ENCODE measurements at regions not wholly inside any gene's neighbourhood (a gene's known extent, or its start where the extent isn't known, plus 50 kb on each side); places are given as distances from the start of the nearest gene placed in this dataset.

GRCh38 chr6:91879386-91879995 is 1292.6 kb upstream of the MAP3K7 start:
- Mint-ChIP-seq H3K9me3 (peaks cover 3% of the 10 kb centered on the region), H3K27me3 (no peaks in the 10 kb centered on the region), H3K4me3 (no peak overlapping the region), H3K4me1 (ENCODE audit: low read depth) (no peaks in the 10 kb centered on the region), H3K36me3 (ENCODE audit: low read depth) (no peaks in the 10 kb centered on the region), H3K27ac (no peak overlapping the region)
- TF ChIP-seq, protein P1, sequence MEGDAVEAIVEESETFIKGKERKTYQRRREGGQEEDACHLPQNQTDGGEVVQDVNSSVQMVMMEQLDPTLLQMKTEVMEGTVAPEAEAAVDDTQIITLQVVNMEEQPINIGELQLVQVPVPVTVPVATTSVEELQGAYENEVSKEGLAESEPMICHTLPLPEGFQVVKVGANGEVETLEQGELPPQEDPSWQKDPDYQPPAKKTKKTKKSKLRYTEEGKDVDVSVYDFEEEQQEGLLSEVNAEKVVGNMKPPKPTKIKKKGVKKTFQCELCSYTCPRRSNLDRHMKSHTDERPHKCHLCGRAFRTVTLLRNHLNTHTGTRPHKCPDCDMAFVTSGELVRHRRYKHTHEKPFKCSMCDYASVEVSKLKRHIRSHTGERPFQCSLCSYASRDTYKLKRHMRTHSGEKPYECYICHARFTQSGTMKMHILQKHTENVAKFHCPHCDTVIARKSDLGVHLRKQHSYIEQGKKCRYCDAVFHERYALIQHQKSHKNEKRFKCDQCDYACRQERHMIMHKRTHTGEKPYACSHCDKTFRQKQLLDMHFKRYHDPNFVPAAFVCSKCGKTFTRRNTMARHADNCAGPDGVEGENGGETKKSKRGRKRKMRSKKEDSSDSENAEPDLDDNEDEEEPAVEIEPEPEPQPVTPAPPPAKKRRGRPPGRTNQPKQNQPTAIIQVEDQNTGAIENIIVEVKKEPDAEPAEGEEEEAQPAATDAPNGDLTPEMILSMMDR (IDR thresholded peaks at IDR 0.05) = no peak
- POLR2A ChIA-PET = no interaction called here
- CTCF ChIA-PET = no interaction called here
- no peak for DNase-seq
- ATAC-seq = no peak
- intact Hi-C loops (cut with micrococcal nuclease) = no loop called here

GRCh38 chr6:91877994-91878393 is 1291.1 kb upstream of the MAP3K7 start:
- Mint-ChIP-seq H3K4me1 (ENCODE audit: low read depth) (no peaks in the 10 kb centered on the region), H3K27ac (no peak overlapping the region), H3K27me3 (no peaks in the 10 kb centered on the region), H3K4me3 (no peak overlapping the region), H3K36me3 (ENCODE audit: low read depth) (no peaks in the 10 kb centered on the region), H3K9me3 (peaks cover 5% of the 10 kb centered on the region)
- intact Hi-C loops (cut with micrococcal nuclease) = no loop called here
- ATAC-seq = no peak
- no peak for DNase-seq
- TF ChIP-seq, protein P1 (IDR thresholded peaks at IDR 0.05) = no peak
- POLR2A ChIA-PET = no interaction called here
- CTCF ChIA-PET = no interaction called here

DNA sequence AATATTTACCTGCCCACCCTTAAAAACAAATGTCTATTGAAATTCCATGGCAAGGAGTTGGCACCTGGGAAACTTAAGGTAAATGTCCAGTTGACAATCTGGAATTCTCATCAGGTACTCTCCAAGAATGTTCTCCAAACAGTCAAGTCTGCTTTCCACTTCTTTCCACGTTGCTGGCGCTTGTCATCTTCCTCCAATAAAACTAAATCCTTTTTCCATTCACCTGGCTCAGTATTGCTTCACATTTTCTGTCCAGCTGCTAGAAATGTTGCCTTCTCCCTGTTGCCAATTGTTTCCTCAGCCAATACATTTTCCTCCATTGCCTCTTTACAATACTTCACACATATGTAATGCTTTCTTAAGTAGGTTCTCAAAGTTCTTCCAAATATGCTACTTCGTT is 1288.1 kb upstream of the MAP3K7 start:
- Mint-ChIP-seq H3K27me3 (no peaks in the 10 kb centered on the region), H3K4me1 (ENCODE audit: low read depth) (no peaks in the 10 kb centered on the region), H3K36me3 (ENCODE audit: low read depth) (no peaks in the 10 kb centered on the region), H3K9me3 (peaks cover 5% of the 10 kb centered on the region), H3K4me3 (no peak overlapping the region), H3K27ac (no peak overlapping the region)
- CTCF ChIA-PET = no interaction called here
- POLR2A ChIA-PET = no interaction called here
- TF ChIP-seq, protein P1 (IDR thresholded peaks at IDR 0.05) = no peak
- intact Hi-C loops (cut with micrococcal nuclease) = no loop called here
- no peak for DNase-seq
- ATAC-seq = no peak

GRCh38 chr6:91868539-91869202 is 1281.8 kb upstream of the MAP3K7 start:
- Mint-ChIP-seq H3K9me3 (peaks cover 6% of the 10 kb centered on the region), H3K4me1 (ENCODE audit: low read depth) (no peaks in the 10 kb centered on the region), H3K4me3 (no peak overlapping the region), H3K27ac (no peak overlapping the region), H3K36me3 (ENCODE audit: low read depth) (no peaks in the 10 kb centered on the region), H3K27me3 (no peaks in the 10 kb centered on the region)
- DNase-seq (no peak), ATAC-seq (no peak)
- intact Hi-C loops (cut with micrococcal nuclease) = no loop called here
- ChIA-PET POLR2A (no interaction called here), CTCF (no interaction called here)
- TF ChIP-seq, protein P1 (IDR thresholded peaks at IDR 0.05) = no peak

GRCh38 chr6:91865889-91866288 is 1279.0 kb upstream of the MAP3K7 start:
- POLR2A ChIA-PET = interaction anchor here (0.6 kb wide), 1 partner anchor 298 kb away, joined by 3 read pairs; no protein-coding TSS in a partner anchor
- ATAC-seq = no peak
- no peak overlapping the region for H3K27ac Mint-ChIP-seq

More at GRCh38 chr6:91865889-91866288, 1279.0 kb upstream of the MAP3K7 start:
- no peak for DNase-seq
- Mint-ChIP-seq H3K36me3 (ENCODE audit: low read depth) (no peaks in the 10 kb centered on the region), H3K4me3 (no peak overlapping the region), H3K4me1 (ENCODE audit: low read depth) (no peaks in the 10 kb centered on the region), H3K27me3 (no peaks in the 10 kb centered on the region), H3K9me3 (peaks cover 4% of the 10 kb centered on the region)
- TF ChIP-seq, protein P1 (IDR thresholded peaks at IDR 0.05) = no peak
- CTCF ChIA-PET = no interaction called here
- intact Hi-C loops (cut with micrococcal nuclease) = no loop called here

All from activated CD8-positive, alpha-beta T cell treated with anti-CD3 and anti-CD28 coated beads for 36 hours (primary cell).